ENCODE measurements at regions not wholly inside any gene's neighbourhood (a gene's known extent, or its start where the extent isn't known, plus 50 kb on each side); places are given as distances from the start of the nearest gene placed in this dataset.

DNA sequence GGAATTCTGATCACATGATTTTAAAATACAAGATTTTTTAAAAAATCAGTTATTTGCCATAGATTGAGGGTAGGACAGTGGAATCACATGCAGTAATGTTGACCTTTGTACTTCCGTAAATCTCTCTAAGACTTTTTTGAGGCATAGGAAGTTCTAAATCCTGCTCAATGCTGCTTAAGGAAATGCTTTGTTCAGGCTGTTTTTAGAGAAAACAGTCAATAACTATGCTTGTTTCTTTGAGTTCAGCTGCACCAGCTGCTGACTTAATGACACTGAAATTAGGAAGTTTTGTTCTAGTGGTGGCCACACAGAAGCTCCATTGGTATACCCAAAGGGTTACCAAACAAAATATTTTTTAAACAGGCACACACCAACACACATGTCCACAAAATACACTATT, 60.9 kb downstream of the KLF12 start:
- Histone ChIP-seq H3K27me3 (ENCODE audit: control insufficient read depth, insufficient read depth, low read length) (no peaks in the 10 kb centered on the region), H3K4me3 (ENCODE audit: low read depth, low read length) (no peak overlapping the region), H3K36me3 (ENCODE audit: control insufficient read depth, insufficient read depth, low read length) (no peaks in the 10 kb centered on the region)
- TF ChIP-seq, protein P1, sequence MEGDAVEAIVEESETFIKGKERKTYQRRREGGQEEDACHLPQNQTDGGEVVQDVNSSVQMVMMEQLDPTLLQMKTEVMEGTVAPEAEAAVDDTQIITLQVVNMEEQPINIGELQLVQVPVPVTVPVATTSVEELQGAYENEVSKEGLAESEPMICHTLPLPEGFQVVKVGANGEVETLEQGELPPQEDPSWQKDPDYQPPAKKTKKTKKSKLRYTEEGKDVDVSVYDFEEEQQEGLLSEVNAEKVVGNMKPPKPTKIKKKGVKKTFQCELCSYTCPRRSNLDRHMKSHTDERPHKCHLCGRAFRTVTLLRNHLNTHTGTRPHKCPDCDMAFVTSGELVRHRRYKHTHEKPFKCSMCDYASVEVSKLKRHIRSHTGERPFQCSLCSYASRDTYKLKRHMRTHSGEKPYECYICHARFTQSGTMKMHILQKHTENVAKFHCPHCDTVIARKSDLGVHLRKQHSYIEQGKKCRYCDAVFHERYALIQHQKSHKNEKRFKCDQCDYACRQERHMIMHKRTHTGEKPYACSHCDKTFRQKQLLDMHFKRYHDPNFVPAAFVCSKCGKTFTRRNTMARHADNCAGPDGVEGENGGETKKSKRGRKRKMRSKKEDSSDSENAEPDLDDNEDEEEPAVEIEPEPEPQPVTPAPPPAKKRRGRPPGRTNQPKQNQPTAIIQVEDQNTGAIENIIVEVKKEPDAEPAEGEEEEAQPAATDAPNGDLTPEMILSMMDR (IDR thresholded peaks at IDR 0.05; ENCODE audit: insufficient read depth, low read length, poor library complexity, severe bottlenecking) = no peak
- DNase-seq (ENCODE audit: low read depth) = no peak

DNA sequence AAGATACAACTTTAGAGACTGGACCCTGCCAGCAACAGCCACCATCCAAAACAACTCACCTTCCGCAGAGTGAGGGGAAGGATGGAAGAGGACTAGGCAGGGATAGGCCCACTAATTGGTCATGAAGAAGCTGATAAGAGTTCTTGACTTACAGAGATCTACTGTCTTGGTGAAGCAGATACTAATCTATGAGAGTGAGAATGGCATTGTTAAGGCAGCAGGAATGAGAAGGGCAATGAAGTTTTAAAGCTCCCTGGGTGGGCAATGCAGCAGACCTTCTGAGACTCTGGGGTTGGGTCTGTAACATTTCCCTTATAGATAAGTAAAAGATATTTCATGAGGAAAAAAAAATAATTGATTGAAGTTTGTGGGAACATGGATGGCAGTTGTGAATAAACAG, 63.7 kb downstream of the KLF12 start:
- no peak for DNase-seq (ENCODE audit: low read depth)
- TF ChIP-seq, protein P1 (IDR thresholded peaks at IDR 0.05; ENCODE audit: insufficient read depth, low read length, poor library complexity, severe bottlenecking) = no peak
- Histone ChIP-seq H3K4me3 (ENCODE audit: low read depth, low read length) (no peak overlapping the region), H3K27me3 (ENCODE audit: control insufficient read depth, insufficient read depth, low read length) (no peaks in the 10 kb centered on the region), H3K36me3 (ENCODE audit: control insufficient read depth, insufficient read depth, low read length) (no peaks in the 10 kb centered on the region)

- H3K4me3 ChIP-seq (ENCODE audit: low read depth, low read length) = no peak overlapping the region
- TF ChIP-seq, protein P1 (IDR thresholded peaks at IDR 0.05; ENCODE audit: insufficient read depth, low read length, poor library complexity, severe bottlenecking) = no peak
These were observed 64.1 kb downstream of the KLF12 start for GRCh38 chr13:74070065-74070464.

DNA sequence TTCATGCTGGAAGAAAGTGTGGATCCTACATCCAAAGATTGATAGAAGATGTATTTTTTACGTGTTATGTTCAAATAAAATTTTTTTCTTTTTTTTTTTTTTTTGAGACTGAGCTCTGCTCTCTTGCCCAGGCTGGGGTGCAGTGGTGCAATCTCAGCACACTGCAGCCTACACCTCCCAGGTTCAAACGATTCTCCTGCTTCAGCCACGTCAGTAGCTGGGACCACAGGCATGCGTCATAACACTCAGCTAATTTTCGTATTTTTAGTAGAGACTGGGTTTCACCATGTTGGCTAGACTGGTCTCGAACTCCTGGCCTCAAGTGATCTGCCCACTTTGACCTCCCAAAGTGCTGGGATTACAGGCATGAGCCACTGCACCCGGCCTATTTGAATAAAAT, 65.7 kb downstream of the KLF12 start:
- DNase-seq (ENCODE audit: low read depth) = no peak
- Histone ChIP-seq H3K27me3 (ENCODE audit: control insufficient read depth, insufficient read depth, low read length) (no peaks in the 10 kb centered on the region), H3K36me3 (ENCODE audit: control insufficient read depth, insufficient read depth, low read length) (no peaks in the 10 kb centered on the region), H3K4me3 (ENCODE audit: low read depth, low read length) (no peak overlapping the region)
- TF ChIP-seq, protein P1 (IDR thresholded peaks at IDR 0.05; ENCODE audit: insufficient read depth, low read length, poor library complexity, severe bottlenecking) = no peak

More at GRCh38 chr13:74070065-74070464, 64.1 kb downstream of the KLF12 start:
- no peaks in the 10 kb centered on the region for H3K36me3 ChIP-seq (ENCODE audit: control insufficient read depth, insufficient read depth, low read length)
- no peaks in the 10 kb centered on the region for H3K27me3 ChIP-seq (ENCODE audit: control insufficient read depth, insufficient read depth, low read length)
- DNase-seq (ENCODE audit: low read depth) = no peak

GRCh38 chr13:74067818-74068217, 66.4 kb downstream of the KLF12 start:
- Histone ChIP-seq H3K36me3 (ENCODE audit: control insufficient read depth, insufficient read depth, low read length) (no peaks in the 10 kb centered on the region), H3K4me3 (ENCODE audit: low read depth, low read length) (no peak overlapping the region), H3K27me3 (ENCODE audit: control insufficient read depth, insufficient read depth, low read length) (no peaks in the 10 kb centered on the region)
- no peak for DNase-seq (ENCODE audit: low read depth)
- TF ChIP-seq, protein P1 (IDR thresholded peaks at IDR 0.05; ENCODE audit: insufficient read depth, low read length, poor library complexity, severe bottlenecking) = no peak

- no peak for DNase-seq (ENCODE audit: low read depth)
- Histone ChIP-seq H3K4me3 (ENCODE audit: low read depth, low read length) (no peak overlapping the region), H3K27me3 (ENCODE audit: control insufficient read depth, insufficient read depth, low read length) (no peaks in the 10 kb centered on the region), H3K36me3 (ENCODE audit: control insufficient read depth, insufficient read depth, low read length) (no peaks in the 10 kb centered on the region)
- TF ChIP-seq, protein P1 (IDR thresholded peaks at IDR 0.05; ENCODE audit: insufficient read depth, low read length, poor library complexity, severe bottlenecking) = no peak
These were observed 67.3 kb downstream of the KLF12 start for GRCh38 chr13:74066937-74067336.

Data from kidney epithelial cell (primary cell).